Kidney (tissue), 13 donors: ENCODE measurements at regions not wholly inside any gene's neighbourhood (a gene's known extent, or its start where the extent isn't known, plus 50 kb on each side); places are given as distances from the start of the nearest gene placed in this dataset.

Experiments used
- DNase-seq, 5 donors: peaks; one replicate each; pipeline ENCODE4 v3.0.0-alpha.2; 2013 to 2020
- FAIRE-seq: peaks from 2 replicates; lab custom pipeline; 2012; peaks lifted over from hg19 to GRCh38; lab: Jason Lieb, UNC
- H3K27ac ChIP-seq, 2 donors: one replicate each; pipeline ENCODE4 v1.7.0; 2013; ENCODE audit warnings: low read depth in 2 of 2, low read length in 2 of 2, inconsistent platforms in 1 of 2
- H3K27me3 ChIP-seq: one replicate; pipeline ENCODE4 v1.7.1; 2013; ENCODE audit warnings: low read length, inconsistent platforms; ENCODE audit not compliant: control insufficient read depth, insufficient read depth
- H3K36me3 ChIP-seq, 3 donors: one replicate each; pipeline versions ENCODE4 v1.7.0 to v1.7.1; 2013; ENCODE audit warnings: low read length in 3 of 3, control low read depth in 1 of 3, inconsistent platforms in 1 of 3; ENCODE audit not compliant: insufficient read depth in 3 of 3, control insufficient read depth in 2 of 3
- H3K4me1 ChIP-seq, 3 donors: one replicate each; pipeline versions ENCODE4 v1.7.0 to v1.7.1; 2013; ENCODE audit warnings: low read length in 3 of 3, inconsistent platforms in 1 of 3, low read depth in 1 of 3; ENCODE audit not compliant: control insufficient read depth in 2 of 3, insufficient read depth in 2 of 3
- H3K4me3 ChIP-seq, 3 donors: one replicate each; pipeline versions ENCODE4 v1.7.0 to v1.8.1; 2013; ENCODE audit warnings: low read length in 3 of 3, control low read depth in 1 of 3, inconsistent platforms in 1 of 3
- H3K9ac ChIP-seq, 3 donors: one replicate each; pipeline versions ENCODE4 v1.7.0 to v1.7.1; 2013; ENCODE audit warnings: low read length in 3 of 3, control low read depth in 1 of 3, inconsistent platforms in 1 of 3
- H3K9me3 ChIP-seq, 3 donors: one replicate each; pipeline versions ENCODE4 v1.7.0 to v1.7.1; 2013; ENCODE audit warnings: low read length in 3 of 3, control low read depth in 1 of 3, inconsistent platforms in 1 of 3; ENCODE audit not compliant: control insufficient read depth in 2 of 3, insufficient read depth in 1 of 3
- intact Hi-C: fragments of 100-400 bp; cut with DNase I; formaldehyde crosslinking; loops from one replicate; pipeline ENCODE4 v1.11.1; 2022
- TF ChIP-seq, protein P1 (sequence below): IDR thresholded peaks from 3 replicates; pipeline ENCODE4 v1.5.1; 2012; ENCODE audit warnings: mild to moderate bottlenecking, moderate library complexity, borderline replicate concordance; ENCODE audit not compliant: insufficient read depth; ENCODE audit errors: extremely low read depth
- donor health status: control.
- donor health status: control.
- donor health status: control.
- donor health status: control.
- donor health status: control.
- donor health status: DM: yes; HTN: yes; CAD: no.
- donor health status: Normal renal cell carcinoma (clear cell type).

DNA sequence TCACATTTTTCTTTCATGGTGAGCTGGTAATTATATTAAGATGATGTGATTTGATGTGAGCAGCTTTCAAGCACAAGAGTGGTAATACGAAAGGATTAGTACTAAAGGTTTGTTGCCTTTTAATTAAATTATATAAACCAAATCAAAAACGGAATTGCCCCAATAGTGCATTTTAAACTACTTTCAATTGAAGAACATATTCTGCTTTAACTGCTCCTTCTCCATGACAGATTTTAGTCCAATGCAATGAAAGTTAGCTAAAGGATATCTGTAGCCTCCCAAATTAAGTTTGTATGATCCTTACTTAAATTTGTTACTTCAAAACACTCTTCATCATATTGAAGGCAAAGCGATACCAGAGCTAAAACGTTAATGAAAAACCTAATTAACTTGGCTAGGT is 447.1 kb upstream of the AMOT start:
- Histone ChIP-seq H3K27ac (no peak overlapping the region), H3K4me3 (no peak overlapping the region), H3K27me3 (peaks cover 2% of the 10 kb centered on the region), H3K36me3 (no peaks in the 10 kb centered on the region), H3K9me3 (no peaks in the 10 kb centered on the region), H3K4me1 (no peaks in the 10 kb centered on the region), H3K9ac (no peak overlapping the region)
- TF ChIP-seq, protein P1, sequence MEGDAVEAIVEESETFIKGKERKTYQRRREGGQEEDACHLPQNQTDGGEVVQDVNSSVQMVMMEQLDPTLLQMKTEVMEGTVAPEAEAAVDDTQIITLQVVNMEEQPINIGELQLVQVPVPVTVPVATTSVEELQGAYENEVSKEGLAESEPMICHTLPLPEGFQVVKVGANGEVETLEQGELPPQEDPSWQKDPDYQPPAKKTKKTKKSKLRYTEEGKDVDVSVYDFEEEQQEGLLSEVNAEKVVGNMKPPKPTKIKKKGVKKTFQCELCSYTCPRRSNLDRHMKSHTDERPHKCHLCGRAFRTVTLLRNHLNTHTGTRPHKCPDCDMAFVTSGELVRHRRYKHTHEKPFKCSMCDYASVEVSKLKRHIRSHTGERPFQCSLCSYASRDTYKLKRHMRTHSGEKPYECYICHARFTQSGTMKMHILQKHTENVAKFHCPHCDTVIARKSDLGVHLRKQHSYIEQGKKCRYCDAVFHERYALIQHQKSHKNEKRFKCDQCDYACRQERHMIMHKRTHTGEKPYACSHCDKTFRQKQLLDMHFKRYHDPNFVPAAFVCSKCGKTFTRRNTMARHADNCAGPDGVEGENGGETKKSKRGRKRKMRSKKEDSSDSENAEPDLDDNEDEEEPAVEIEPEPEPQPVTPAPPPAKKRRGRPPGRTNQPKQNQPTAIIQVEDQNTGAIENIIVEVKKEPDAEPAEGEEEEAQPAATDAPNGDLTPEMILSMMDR: no peak
- intact Hi-C loops: no loop called here
- FAIRE-seq (no peak), DNase-seq (no peak)

- no peak overlapping the region for H3K9ac ChIP-seq
- no peak overlapping the region for H3K27ac ChIP-seq
- H3K36me3 ChIP-seq: no peaks in the 10 kb centered on the region
- intact Hi-C loops: no loop called here
- no peaks in the 10 kb centered on the region for H3K9me3 ChIP-seq
- no peak overlapping the region for H3K4me3 ChIP-seq
- no peaks in the 10 kb centered on the region for H3K4me1 ChIP-seq
- no peak for DNase-seq
- TF ChIP-seq, protein P1: no peak
- H3K27me3 ChIP-seq: no peaks in the 10 kb centered on the region
- FAIRE-seq: no peak
Measured at GRCh38 chrX:113275804-113276203, 435.2 kb upstream of the AMOT start.

DNA sequence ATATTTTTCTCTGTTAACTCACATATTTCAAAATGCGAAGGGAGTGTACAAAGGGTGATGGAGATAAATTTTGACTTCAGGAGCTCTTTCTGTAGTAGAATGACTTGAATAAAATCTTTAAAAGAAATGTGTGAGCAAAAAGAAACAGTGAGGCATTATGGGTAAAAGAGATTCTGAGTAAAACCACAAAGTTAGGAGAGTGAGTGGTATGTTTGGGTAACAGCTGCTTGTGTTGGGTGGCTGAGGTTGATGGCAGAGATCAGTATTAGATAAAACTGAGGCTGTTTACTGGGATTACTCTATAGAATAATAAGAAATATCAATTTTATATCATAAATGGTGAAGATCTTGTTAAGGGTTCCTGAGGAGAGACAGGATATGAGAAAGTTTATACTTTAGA is 434.2 kb upstream of the AMOT start:
- H3K9ac ChIP-seq: no peak overlapping the region
- no peaks in the 10 kb centered on the region for H3K36me3 ChIP-seq
- intact Hi-C loops: no loop called here
- no peaks in the 10 kb centered on the region for H3K9me3 ChIP-seq
- no peak for FAIRE-seq
- no peak overlapping the region for H3K4me3 ChIP-seq
- TF ChIP-seq, protein P1: no peak
- H3K27me3 ChIP-seq: no peaks in the 10 kb centered on the region
- no peak overlapping the region for H3K27ac ChIP-seq
- no peak for DNase-seq
- H3K4me1 ChIP-seq: no peaks in the 10 kb centered on the region

GRCh38 chrX:113274345-113274744 is 433.7 kb upstream of the AMOT start:
- Histone ChIP-seq H3K4me3 (no peak overlapping the region), H3K4me1 (no peaks in the 10 kb centered on the region), H3K36me3 (no peaks in the 10 kb centered on the region), H3K9me3 (no peaks in the 10 kb centered on the region), H3K27me3 (no peaks in the 10 kb centered on the region), H3K27ac (no peak overlapping the region), H3K9ac (no peak overlapping the region)
- intact Hi-C loops: no loop called here
- TF ChIP-seq, protein P1: no peak
- DNase-seq (no peak), FAIRE-seq (no peak)
